Ectodermal cell (in vitro differentiated cells): ENCODE measurements at regions not wholly inside any gene's neighbourhood (a gene's known extent, or its start where the extent isn't known, plus 50 kb on each side); places are given as distances from the start of the nearest gene placed in this dataset.

ENCODE experiments used
- H3K27ac ChIP-seq: 2 replicates; pipeline ENCODE4 v1.7.0; 2013; ENCODE audit warnings: mild to moderate bottlenecking, low read depth, low read length; ENCODE audit not compliant: insufficient read depth, poor library complexity, severe bottlenecking
- H3K27me3 ChIP-seq: 2 replicates; pipeline ENCODE4 v1.7.0; 2013; ENCODE audit warnings: mild to moderate bottlenecking, low read length; ENCODE audit not compliant: insufficient read depth, control insufficient read depth, poor library complexity, severe bottlenecking
- H3K36me3 ChIP-seq: one replicate; pipeline ENCODE4 v1.7.0; 2013; ENCODE audit warnings: low read length; ENCODE audit not compliant: control insufficient read depth, insufficient read depth
- H3K4me1 ChIP-seq: one replicate; pipeline ENCODE4 v1.7.0; 2013; ENCODE audit warnings: low read length; ENCODE audit not compliant: control insufficient read depth, insufficient read depth
- H3K4me3 ChIP-seq: 2 replicates; pipeline ENCODE4 v1.7.0; 2013; ENCODE audit warnings: low read depth, low read length, control low read depth; ENCODE audit not compliant: insufficient read depth
- H3K9me3 ChIP-seq: 2 replicates; pipeline ENCODE4 v1.7.0; 2013; ENCODE audit warnings: mild to moderate bottlenecking, low read length, moderate library complexity; ENCODE audit not compliant: control insufficient read depth
- WGBS, 2 experiments: methylation state at CpG; one replicate each; pipeline ENCODE4 v1.1.7; 2013; ENCODE audit warnings: missing lambda C conversion rate in 2 of 2; 5-methylcytosine and 5-hydroxymethylcytosine counted together

DNA sequence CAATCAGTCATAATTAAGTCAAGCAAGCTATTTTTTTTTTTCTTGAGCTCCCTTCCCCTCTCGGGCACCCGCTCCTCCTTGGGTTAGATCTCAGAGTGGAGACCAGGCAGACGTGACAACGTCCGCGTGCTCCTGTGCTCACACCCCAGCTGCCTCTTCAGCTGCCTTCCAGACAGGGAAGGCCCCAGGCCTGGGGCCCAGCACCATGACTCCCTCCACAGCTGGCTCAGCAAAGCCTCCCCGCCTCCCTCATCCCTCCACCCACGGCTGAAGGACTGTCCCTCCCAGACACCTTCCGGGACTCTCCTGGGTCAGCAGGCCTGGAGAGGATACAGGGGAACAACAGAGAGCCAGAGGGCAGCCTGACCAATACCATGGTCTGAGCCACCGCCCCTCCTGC lies 87.9 kb upstream of the LINGO1 start:
- WGBS, 2 experiments: 78 to 79% methylated on average over 10 of the region's 10 CpGs
- Histone ChIP-seq H3K27ac (no peak overlapping the region), H3K4me3 (no peak overlapping the region), H3K27me3 (no peaks in the 10 kb centered on the region), H3K36me3 (no peaks in the 10 kb centered on the region), H3K4me1 (no peaks in the 10 kb centered on the region), H3K9me3 (no peaks in the 10 kb centered on the region)

DNA sequence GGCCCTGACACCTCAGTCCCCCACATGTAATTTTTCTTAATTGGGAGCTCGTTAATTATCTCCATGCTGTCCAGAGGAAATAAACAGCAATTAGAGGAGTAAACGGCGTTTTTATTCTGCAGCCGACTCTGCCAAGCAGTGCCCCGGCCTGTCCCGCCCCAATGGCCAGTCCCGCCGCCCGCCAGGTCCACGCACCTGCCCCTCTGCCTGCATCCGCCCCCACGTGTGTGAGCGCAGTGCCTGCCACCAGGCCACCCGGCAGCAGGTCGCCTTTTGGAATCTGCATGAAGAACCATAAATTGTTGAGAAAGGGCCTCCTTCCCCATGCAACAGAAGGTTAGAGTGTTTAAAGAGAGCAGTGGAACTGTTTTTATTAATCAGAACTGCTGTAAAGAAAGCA lies 87.5 kb upstream of the LINGO1 start:
- Histone ChIP-seq H3K4me1 (no peaks in the 10 kb centered on the region), H3K36me3 (no peaks in the 10 kb centered on the region), H3K4me3 (no peak overlapping the region), H3K27me3 (no peaks in the 10 kb centered on the region), H3K27ac (no peak overlapping the region), H3K9me3 (no peaks in the 10 kb centered on the region)
- 90 to 91% methylated on average over 15 of the region's 15 CpGs for WGBS, 2 experiments

DNA sequence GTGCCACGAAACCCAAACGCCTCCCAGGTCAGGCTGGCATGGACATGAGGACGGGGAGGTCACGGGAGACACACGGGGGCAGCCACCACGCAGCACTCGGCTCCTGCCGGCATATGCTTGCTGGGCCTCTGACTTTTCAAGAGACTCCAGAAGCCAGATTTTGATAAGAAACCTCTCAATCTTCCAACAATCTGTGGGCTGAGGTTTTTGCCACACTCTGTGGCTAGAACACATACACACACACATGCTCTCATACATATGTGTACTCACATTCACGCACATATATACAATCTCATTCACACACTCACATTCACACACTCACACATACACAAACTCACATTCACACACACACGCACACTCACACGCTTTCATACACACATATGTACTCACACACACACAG lies 86.7 kb upstream of the LINGO1 start:
- no peaks in the 10 kb centered on the region for H3K27me3 ChIP-seq
- WGBS, 2 experiments: 88 to 89% methylated on average over 11 of the region's 11 CpGs
- no peak overlapping the region for H3K4me3 ChIP-seq
- H3K4me1 ChIP-seq: no peaks in the 10 kb centered on the region
- H3K9me3 ChIP-seq: no peaks in the 10 kb centered on the region
- no peak overlapping the region for H3K27ac ChIP-seq
- H3K36me3 ChIP-seq: no peaks in the 10 kb centered on the region

DNA sequence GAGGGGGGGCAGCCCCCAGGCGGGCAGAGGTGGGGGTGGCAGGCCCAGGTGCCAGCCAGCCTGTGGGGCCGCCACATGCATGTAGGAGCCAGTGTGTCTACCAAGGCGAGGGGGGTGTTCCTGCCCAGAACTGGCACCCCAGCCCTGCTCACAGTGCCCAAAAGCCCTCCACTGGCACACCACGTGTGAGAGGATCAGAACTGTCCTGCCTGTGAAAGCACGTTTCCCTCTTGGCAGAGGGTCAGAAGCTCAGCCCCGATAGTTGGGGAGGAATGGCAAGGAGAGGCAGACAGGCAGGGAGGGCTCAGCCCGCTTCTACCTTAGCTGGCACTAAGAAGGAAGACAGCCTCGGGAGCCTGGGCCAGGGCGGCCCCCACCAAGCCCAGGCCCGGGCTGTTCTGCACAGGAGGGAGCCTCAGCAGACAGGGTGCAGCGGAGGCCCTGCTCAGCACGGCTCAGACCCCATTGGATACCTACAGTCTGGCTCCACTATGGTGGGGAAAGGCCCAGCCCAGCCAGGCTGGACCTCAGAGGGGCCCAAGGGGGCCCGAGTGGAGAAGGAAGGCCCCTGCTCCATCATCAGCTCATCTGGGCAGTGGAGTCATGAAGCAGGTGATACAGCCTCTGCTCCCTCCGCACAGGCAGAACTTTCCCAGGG lies 84.8 kb upstream of the LINGO1 start:
- H3K4me1 ChIP-seq: no peaks in the 10 kb centered on the region
- H3K9me3 ChIP-seq: no peaks in the 10 kb centered on the region
- no peak overlapping the region for H3K4me3 ChIP-seq
- no peaks in the 10 kb centered on the region for H3K36me3 ChIP-seq
- 88 to 91% methylated on average over 14 of the region's 14 CpGs for WGBS, 2 experiments
- H3K27me3 ChIP-seq: no peaks in the 10 kb centered on the region
- H3K27ac ChIP-seq: no peak overlapping the region

DNA sequence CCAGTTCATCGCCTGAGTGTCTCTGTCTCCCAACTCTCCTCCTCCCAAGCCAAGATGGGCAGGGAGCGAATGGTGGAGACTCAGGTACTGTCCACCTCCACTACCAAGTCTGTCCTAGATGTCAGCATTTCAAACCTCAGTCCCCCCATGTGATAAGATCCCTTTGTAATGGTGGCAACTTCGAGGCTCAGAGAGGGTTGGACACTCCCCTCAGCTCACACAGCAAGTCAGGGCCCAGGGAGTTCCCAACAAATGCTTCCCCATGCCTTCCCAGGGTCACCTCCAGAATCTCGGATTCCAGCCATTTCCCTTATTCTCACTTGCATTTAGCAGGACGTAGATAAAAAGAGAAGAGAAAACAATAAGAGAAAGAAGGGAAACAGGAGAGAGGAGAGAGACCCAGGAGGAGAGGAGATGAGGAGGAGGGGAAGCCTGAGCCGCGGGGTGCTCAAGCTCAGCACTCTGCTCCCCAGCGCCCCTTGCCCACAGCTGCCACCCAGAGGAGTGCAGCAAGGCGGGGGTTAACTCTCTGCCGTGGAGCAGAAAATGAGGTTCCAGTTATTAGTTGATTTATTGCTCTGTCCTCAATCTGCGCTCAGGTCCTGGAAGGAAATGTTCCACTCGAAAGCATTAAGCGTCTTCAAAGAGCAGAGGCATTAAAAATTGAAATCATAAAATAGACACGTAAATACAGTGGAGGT lies 84.1 kb upstream of the LINGO1 start:
- peaks cover 3% of the 10 kb centered on the region for H3K4me1 ChIP-seq
- no peak overlapping the region for H3K27ac ChIP-seq
- 78% methylated on average over 14 of the region's 14 CpGs for WGBS, 2 experiments
- no peaks in the 10 kb centered on the region for H3K36me3 ChIP-seq
- H3K4me3 ChIP-seq: no peak overlapping the region
- no peaks in the 10 kb centered on the region for H3K27me3 ChIP-seq
- no peaks in the 10 kb centered on the region for H3K9me3 ChIP-seq

DNA sequence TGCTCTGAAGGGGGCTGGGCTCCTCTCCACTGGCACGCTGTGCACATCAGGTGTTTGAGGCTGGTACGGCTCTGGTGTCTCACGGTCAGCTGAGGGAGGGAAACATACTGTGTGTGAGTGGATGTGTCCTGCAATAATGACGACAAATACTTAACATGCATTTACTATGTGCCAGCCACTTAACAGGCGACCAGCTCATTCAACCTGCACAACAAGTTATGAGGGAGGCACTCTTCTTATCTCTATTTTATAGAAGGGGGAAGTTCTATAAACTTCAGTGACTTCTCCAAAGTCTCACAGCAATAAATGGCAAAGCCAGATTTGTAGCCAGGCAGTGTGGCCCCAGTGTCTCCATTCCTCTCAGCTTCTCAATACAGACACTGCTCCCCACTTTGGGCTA lies 83.1 kb upstream of the LINGO1 start:
- Histone ChIP-seq H3K4me3 (no peak overlapping the region), H3K27me3 (no peaks in the 10 kb centered on the region), H3K27ac (no peak overlapping the region), H3K9me3 (no peaks in the 10 kb centered on the region), H3K4me1 (peaks cover 3% of the 10 kb centered on the region), H3K36me3 (no peaks in the 10 kb centered on the region)
- 89 to 95% methylated on average over 4 to 5 of the region's 5 CpGs for WGBS, 2 experiments

- Histone ChIP-seq H3K27ac (no peak overlapping the region), H3K36me3 (no peaks in the 10 kb centered on the region), H3K4me3 (no peak overlapping the region), H3K27me3 (no peaks in the 10 kb centered on the region), H3K9me3 (no peaks in the 10 kb centered on the region), H3K4me1 (peaks cover 9% of the 10 kb centered on the region)
- 85 to 88% methylated on average over 6 of the region's 6 CpGs for WGBS, 2 experiments
Measured at GRCh38 chr15:77715051-77715450, 82.3 kb upstream of the LINGO1 start.

- Histone ChIP-seq H3K27me3 (no peaks in the 10 kb centered on the region), H3K36me3 (no peaks in the 10 kb centered on the region)
Measured at GRCh38 chr15:77714555-77714954, 81.8 kb upstream of the LINGO1 start.

DNA sequence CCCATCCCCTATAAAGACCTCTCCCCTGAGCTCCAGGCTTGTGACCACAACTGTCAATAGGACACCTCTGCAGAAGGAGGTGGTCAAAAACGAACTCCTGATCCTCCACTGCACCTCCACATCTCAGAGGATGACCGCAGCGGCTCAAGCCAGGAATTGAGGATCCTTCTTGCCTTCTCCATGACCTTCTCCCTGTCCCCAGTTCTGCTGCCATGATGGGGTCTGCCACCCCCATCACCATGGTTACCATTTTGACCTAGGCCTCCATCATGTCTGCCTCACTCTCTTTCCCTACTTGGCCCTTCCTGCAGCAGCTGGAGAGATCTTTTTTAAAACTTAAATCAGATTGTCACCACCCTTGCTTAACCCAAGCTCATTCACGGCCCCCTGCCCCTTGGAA lies 81.3 kb upstream of the LINGO1 start:
- H3K27me3 ChIP-seq: no peaks in the 10 kb centered on the region
- peaks cover 10% of the 10 kb centered on the region for H3K4me1 ChIP-seq
- no peak overlapping the region for H3K4me3 ChIP-seq
- no peaks in the 10 kb centered on the region for H3K36me3 ChIP-seq
- no peaks in the 10 kb centered on the region for H3K9me3 ChIP-seq
- 78 to 80% methylated on average over 4 of the region's 4 CpGs for WGBS, 2 experiments
- H3K27ac ChIP-seq: no peak overlapping the region

More at GRCh38 chr15:77714555-77714954, 81.8 kb upstream of the LINGO1 start:
- Histone ChIP-seq H3K27ac (no peak overlapping the region), H3K4me3 (no peak overlapping the region), H3K9me3 (no peaks in the 10 kb centered on the region), H3K4me1 (peaks cover 10% of the 10 kb centered on the region)
- WGBS, 2 experiments: 91 to 93% methylated on average over 13 of the region's 13 CpGs

GRCh38 chr15:77713281-77713680 lies 80.6 kb upstream of the LINGO1 start:
- 93 to 97% methylated on average over 8 to 10 of the region's 10 CpGs for WGBS, 2 experiments
- Histone ChIP-seq H3K27me3 (no peaks in the 10 kb centered on the region), H3K4me1 (peaks cover 10% of the 10 kb centered on the region), H3K4me3 (no peak overlapping the region), H3K27ac (no peak overlapping the region), H3K36me3 (no peaks in the 10 kb centered on the region), H3K9me3 (no peaks in the 10 kb centered on the region)
